Limb (tissue), 2 donors: ENCODE measurements at regions not wholly inside any gene's neighbourhood (a gene's known extent, or its start where the extent isn't known, plus 50 kb on each side); places are given as distances from the start of the nearest gene placed in this dataset.
"Not testable (repeated sequence)": the region's sequence is repeated elsewhere in the genome, so short reads cannot be mapped to it uniquely, and the experiment has no call there.

ENCODE experiments used
- DNase-seq, 2 donors: peaks; one replicate each; pipeline ENCODE4 v3.0.0-alpha.2; 2016; ENCODE audit errors: extremely low spot score in 2 of 2

DNA sequence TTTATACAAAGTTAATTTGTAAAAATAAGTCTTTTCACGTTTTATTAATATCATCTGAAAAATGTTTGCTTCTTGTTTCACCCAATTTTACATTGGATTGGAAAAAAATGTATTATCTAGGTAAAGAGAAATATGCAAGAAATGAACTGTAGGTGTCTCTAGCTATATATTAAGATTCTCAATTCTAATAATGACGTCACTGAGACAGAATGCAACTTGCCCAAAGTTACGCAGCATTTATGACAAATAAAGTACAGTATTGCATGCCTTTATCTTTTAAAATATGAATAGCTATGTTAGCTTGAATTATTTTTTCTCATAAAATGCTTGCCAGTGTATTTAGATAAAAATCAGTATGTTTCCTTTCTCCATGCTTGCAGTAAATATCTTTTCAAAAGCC, 728.8 kb downstream of the RERGL start:
- DNase-seq, result no peak

DNA sequence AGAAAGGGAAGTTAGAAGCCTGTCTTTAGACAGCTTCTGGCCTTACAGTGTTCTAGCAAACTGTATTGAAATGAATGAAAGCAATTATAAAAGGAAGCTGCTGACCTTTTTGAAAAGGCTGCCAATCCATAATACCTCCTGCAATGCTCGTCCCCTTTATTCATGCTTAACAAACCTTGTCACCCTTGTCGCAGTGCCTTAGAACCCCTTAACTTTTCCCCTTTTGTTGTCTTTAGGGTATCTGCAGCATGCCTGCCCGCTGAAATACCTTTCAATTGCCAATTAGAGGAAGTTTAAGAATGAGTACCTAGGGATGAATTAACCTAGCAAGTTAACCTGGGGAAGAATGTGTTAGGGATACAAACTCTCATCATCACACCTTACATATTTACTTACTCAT, 731.2 kb downstream of the RERGL start:
- DNase-seq, result no peak

DNA sequence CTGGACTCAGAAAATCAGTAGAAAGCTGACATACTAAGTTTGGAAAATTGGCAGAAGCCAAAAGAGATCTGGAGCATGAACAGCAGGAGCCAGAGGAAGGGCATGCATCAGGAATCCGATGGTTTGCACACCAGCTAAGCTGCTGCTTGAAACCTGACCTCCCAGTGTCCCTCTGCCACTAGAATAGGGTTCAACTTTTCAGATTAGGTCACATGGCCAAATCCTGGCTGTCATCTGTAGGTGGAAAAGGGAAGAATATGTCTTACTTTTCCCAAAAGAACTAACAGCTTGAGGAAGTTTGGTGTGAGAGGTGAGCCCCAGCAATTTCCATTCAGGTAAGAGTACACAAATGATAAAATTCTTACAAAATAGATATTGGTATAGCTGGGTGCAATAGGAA, 732.6 kb downstream of the RERGL start:
- no peak for DNase-seq

DNA sequence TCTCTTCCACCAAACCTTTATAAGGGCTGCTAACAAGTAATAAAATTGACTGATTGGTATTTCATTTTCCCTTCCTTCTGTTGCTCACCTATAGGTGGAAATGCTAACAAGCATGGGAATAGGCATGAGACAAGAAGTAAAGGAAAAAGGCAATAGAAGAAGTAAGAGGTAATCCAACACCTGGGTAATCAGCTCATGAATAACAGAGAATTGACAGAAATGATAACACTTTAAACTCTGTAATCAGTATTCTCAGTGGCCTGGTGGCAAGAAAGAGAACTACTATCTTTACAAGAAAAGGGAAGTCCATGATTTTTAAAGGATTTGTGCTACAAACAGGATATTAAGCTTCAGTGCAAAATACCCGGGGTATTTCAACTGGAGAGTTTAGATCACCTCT, 737.8 kb downstream of the RERGL start:
- DNase-seq, result no peak

DNA sequence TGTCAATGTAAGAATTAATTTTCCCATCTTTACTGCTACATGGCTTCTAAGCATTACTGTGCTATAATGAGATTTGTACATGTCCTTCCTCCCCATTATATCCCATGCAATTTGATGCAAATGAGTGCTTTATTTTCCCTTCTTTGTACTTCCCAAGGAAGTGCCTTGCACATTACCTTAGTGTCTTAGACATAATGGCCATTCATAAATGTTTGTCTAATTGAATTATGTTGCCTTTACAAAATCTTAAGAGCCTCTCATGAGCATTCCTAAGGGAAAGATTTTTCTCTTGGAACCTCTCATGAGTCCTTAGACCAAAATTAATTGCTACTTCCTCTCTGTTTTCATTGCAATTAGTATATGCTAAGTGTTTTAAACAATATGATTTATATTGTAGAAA, 741.7 kb downstream of the RERGL start:
- DNase-seq, result no peak

DNA sequence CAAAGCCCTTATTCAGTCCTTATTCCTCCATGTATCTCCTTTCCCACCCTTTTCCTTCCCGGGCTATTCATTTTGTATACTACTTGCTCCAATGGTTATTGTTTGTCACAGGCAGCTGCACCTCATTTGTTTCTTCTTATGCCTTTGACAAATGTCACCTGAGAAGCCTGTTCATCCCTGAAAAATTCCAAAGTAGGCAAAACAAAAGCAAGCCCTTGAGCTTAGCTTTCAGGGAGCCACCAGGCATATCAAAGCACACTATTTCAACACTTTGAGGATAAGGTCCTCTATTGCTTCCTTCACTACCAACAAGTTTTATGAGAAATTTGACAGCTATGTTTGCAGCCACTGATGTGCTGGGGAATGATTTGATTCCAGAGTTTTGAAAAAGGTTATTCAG, 738.7 kb upstream of the LMO3 start:
- no peak for DNase-seq

DNA sequence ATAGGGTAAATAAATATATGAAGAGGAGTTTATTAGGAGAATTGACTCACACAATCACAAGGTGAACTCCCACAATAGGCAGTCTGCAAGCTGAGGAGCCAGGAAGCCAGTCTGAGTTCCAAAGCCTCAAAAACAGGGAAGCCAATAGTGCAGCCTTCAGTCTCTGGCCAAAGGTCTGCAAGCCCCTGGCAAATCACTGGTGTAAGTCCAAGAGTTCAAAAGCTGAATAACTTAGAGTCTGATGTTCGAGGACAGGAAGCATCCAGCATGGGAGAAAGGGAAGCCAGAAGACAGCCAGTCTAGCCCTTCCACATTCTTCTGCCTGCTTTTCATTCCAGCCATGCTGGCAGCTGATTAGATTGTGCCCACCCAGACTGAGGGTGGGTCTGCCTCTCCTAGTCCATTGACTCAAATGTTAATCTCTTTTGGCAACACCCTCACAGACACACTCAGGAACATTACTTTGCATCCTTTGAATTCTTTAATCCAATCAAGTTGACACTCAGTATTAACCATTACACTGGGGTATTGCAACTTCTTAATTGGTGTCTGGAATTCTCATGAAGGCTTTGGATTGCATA, 736.5 kb upstream of the LMO3 start:
- no peak for DNase-seq

DNA sequence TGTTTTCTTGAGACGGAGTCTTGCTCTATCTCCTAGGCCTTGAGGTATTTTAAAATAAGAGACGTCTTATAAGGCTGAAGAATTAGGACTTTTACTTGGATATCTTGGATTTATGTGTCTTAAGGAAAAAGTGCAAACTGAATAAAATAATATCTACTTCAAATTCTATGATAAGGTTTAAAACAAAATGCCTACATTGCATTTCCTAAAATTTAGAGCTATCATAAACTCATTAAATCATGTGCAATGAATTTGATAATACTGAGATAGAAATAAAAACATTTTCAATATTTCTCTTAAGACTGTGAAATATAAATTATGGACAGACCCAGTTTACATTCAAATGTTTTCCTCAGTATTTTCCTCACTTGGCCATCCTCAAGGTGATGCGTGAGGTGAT, 729.5 kb upstream of the LMO3 start:
- DNase-seq, result no peak

DNA sequence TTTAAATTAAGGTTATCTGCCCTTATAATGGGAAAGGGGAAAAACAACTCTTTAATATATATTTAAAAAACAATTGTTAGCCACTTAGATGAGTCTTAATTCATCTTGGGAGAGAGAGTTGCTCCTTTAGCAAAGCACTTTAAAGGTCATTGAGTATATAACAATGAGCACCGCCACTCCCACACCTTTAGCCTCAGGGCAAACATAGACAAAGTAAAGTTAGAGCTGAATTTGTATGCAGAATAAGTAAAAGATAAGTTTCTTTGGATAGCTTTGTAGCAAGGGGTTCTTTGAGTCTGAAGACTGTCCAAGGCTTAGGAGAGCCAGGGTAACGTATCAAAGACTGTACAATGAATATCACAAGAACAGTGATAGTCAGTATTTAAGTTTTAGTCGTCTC, 728.8 kb upstream of the LMO3 start:
- no peak for DNase-seq

DNA sequence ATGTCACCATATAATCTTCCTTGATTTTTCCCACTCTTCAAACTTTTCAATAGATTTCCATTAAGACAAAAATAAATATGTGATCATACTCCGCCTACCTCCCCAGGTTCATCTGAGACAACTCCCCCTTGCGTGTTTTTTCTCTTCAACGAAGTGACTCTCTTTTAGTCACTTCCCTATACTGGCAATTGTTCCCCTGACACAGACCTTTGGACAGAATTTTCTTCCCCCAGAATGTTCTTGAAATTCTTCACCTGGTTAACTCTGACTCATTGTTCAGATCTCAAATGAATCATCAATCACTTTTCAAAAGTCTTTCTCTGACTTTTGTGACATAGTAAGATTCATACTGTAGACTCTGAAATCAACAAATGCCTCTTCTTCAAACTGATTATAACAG, 727.3 kb upstream of the LMO3 start:
- no peak for DNase-seq

DNA sequence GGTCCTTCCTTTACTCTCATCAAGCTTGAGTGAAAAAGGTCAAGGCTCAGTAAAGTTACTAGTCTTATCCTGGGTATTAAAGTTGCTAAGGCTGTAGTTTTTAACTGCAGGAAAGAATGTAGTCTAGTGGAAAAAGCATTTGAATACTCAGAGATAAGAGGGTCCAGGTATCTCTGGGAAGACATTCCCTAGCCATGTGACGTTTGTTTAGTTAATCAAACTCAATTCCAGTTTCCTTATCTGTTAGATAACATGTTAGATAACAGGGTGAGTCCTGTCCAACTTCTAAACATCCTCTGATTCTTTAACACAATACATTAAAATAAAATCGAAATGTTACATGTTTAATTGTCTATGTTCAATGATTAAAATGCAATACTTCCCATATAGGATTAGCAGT, 720.7 kb upstream of the LMO3 start:
- no peak for DNase-seq

DNA sequence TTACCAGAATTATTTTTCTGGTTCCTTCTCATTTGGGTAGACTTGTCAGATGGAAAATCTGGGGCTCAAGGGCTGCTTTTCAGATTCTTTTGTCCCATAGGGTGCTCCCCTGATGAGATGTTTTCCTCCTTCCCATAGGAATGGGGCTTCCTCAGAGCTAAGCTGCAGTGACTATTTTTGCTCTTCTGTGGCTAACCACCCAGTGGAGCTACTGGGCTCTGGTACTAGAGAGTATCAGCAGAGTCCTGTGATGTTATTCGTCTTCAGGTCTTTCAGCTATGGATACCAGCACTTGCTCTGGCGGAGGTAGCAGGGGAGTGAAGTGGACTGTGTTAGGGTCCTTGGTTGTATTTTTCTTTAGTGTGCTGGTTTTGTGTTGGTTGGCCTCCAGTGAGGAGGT, 716.1 kb upstream of the LMO3 start:
- no peak for DNase-seq

DNA sequence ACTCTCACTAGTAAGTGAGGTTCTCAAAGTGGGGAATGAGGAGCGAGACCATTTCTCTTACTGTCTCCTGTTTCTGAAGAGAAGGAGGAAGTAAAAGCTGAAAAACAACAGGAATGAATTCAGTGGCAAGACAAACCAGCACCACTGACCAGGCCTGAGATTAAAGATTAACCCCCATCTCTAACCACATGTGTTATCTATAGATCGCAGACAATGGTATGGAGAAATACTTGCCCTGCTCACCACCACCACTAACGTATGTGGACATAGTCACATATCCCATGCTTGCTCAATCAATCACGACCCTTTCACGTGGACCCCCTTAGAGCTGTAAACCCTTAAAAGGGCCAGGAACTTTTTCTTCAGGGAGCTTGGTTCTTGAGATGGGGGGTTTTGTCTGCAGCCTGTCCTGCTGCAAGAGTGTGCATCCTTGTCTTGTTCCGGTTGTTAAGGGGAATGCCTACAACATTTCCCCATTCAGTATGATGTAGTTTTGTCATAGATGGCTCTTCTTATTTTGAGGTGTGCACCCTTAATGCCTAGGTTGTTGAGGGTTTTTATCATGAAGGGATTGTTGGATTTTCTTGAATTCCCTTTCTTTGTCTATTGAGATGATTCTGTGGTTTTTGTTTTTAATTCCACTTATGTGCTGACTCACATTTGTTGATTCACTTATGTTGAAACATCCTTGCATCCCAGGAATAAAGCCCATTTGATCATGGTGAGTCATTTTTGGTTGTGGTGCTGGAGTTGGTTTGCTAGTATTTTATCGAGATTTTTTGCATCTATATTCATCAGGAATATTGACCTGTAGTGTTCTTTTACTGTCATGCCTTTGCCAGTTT, 698.8 kb upstream of the LMO3 start:
- DNase-seq, result no peak

DNA sequence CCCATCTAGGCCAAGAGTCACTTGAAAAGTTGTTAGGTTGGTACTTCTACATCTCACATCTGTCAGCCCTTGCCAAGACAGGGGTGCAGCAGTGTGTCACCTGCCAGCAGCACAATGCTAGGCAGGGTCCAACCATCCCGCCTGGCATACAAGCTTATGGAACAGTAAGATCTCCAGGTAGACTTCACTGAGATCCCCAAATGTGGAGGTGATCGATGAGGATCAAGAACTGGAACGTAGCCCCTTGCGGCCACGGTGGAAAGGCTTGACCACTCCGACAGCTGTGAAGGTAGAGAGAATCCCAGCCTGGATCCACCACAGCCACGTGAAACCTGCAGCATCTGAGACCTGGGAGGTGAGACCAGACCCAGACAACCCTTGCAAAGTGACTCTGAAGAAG, 696.0 kb upstream of the LMO3 start:
- no peak for DNase-seq

DNA sequence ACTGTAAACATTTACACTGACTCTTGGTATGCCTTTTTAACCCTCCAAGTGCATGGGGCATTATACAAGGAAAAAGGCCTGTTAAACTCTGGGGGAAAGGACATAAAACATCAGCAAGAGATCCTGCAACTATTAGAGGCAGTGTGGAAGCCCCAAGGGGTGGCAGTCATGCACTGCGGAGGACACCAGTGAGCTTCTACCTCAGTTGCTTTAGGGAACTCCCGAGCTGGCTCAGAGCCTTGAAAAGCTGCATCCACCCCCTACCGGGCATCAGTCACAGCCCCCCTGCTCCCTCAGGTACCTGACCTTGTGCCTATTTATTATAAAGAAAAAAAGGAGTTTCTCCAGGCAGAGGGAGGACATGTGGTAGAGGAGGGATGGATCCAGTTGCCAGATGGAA, 695.6 kb upstream of the LMO3 start:
- no peak for DNase-seq

DNA sequence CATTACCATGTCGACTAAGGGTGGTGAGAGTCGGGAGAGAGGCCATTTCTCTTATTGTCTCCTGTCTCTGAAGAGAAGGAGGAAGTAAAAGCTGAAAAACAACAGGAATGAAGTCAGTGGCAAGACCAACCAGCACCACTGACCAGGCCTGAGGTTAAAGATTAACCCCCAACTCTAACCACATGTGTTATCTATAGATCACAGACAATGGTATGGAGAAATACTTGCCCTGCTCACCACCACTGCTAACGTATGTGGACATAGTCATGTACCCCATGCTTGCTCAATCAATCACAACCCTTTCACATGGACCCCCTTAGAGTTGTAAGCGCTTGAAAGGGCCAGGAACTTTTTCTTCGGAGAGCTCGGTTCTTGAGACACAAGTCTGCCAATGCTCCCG, 690.9 kb upstream of the LMO3 start:
- DNase-seq, result no peak

DNA sequence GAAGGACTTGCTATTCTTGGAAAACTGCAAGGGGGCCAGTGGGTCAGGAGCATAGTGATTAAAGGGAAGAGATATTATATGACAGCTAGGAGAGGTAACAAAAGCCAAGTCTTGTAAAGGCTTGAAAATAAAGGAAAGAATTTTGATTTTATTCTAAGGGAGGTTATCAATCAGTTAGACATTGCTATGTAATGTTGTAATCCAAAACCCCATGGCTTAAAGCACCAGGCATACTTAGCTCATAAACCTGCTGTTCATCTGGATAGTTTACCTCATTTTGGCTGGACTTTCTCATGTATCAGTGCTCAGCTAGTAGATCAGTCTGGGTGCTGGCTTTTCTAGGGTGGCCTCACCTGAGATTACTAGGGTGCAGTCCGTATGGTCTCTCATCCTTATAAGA, 680.9 kb upstream of the LMO3 start:
- DNase-seq, result no peak

DNA sequence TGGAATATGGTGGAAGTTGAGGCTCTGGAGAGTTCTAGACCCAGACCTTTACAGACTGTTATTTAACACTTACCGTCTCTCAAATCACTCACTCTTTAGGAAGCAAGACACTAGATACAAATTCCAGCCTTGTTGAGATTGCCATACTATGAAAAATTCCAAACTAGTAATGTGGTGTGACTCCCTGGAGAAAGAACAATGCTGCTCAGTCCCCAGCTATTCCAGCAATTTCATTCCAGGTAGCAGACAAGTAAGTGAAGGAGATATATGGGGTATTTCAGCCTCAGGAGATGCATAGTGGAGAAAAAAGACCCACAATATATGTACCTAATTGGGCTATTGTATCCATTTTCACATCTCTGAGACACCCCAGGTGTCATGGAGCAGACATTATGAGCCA, 678.9 kb upstream of the LMO3 start:
- no peak for DNase-seq

DNA sequence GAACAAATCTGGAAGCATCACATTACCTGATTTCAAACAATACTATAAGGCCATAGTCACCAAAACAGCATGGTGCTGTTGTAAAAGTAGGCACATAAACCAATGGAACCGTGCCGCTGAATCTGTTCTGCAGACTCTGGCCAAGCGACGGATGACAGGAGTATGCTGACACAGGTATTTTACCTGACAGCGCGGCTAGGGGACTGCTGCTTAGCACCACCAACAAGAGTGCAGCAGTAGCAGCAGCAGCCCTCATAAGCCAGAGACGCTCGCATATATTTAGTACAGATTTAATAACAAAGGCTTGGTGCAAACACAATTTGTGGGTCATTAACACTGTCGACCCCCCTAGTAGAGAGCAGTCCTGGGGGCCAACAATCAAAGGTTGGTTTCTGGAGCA, 677.6 kb upstream of the LMO3 start:
- DNase-seq, result no peak

DNA sequence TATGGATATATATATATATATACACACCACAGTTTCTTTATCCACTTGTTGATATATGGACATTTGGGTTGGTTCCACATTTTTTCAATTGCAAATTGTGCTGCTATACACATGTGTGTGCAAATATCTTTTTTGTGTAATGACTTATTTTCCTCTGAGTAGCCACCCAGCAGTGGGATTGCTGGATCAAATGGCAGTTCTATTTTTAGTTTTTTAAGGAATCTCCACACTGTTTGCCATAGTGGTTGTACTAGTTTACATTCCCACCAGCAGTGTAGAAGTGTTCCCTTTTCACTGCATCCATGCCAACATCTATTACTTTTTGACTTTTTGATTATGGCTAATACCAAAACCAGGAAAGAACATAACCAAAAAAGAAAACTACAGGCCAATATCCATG, 676.2 kb upstream of the LMO3 start:
- not testable (repeated sequence) for DNase-seq

DNA sequence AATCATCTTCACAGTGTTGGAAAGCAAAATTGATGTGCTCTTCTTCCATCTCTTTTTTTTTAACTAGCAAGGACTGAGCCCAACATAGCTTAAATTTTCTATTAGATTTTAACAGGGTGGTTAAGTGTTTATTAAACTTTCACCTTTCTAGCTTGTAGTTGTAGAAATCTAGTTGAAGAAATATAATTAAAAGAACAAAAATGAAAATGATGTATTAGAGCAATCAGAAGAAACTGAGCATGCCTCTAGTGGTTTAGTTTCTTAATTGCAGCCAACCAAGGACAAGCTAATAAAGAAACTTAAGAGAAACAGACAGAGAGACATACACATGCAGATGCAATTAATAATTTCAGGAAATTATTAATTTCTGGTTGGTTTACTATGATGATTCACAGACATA, 673.0 kb upstream of the LMO3 start:
- DNase-seq, result no peak

DNA sequence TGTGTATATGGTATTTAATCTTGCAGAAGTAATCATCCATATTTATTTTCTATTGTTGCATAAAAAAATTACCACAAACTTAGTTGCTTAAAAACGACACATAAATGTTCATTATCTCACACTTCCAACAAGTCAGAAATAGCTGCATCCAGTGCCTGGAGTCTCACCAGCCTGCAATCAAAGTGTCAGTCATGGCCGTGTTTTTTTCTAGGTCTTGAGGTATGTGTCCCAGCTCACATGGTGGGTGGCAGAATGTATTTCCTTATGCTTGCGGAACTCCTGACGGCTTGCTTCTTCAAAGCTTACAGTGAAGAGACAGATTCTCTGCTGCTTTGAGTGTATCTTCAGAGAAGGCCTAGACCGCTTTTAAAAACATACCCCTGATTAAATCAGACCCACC, 670.2 kb upstream of the LMO3 start:
- DNase-seq, result no peak

DNA sequence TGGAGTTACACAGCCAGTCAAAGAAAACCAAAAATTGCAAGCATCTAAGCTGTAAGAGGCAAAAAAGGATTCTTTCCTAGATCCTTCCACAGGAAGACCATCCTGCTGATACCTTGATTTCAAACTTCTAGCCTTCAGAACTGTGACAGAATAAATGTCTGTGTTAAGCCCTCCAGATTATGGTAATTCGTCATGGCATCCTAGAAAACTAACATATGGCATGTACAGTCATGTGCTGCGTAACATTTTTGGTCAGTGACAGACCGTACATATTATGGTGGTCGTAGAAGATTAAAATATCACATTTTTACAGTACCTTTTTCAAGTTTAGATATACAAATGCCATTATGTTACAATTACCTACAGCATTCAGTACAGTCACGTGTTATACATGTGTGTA, 660.9 kb upstream of the LMO3 start:
- no peak for DNase-seq

DNA sequence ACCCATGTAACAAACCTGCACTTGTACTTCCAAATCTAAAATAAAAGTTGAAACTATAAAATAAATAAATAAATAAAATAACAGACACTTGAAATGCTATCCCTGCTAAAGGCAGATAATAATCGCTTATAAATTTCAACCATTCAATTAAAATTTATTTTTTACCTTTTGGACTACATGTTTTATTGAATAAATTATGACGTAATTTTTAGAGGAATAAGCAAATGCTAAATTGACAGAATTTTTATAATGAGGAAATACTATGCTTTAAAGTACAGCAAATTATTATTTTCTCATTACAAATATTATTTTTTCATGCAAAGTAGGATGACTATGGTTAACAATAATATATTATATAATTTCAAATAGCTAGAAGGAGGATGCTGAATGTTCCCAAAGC, 658.6 kb upstream of the LMO3 start:
- DNase-seq, result no peak
